ENCODE measurements at regions not wholly inside any gene's neighbourhood (a gene's known extent, or its start where the extent isn't known, plus 50 kb on each side); places are given as distances from the start of the nearest gene placed in this dataset.

DNA sequence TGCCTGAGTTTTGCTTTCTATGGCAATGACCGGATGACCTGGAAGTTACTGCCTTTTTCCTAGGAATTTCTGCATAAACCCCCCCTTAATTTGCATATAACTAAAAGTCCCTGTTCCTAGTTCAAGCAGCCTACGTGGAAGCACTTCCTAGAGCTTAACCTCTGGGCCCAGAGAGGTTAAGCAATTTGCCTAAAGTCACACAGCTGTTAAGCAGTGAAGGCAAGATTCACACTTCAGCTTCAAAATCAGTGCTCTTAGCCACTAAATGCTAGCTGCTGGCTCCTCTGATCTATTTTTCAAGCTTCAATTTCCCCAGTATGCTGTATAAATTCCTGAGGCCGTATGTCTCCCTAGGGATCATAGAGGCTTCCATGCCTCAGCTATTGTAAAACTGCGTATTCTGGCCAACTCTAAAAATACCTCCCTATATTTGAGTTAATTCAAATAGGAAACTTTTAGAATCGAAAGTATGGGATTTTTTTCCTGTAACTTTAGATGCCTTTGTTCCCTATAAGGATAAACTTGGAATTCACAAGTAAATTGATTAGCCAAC is 53.1 kb upstream of the CD5L start:
- ATAC-seq (no peak), FAIRE-seq (no peak), DNase-seq (ENCODE audit: extremely low read depth in 1 of 4, low spot score in 3 of 4) (no peak)
- H3K79me2 ChIP-seq (ENCODE audit: control insufficient read depth, insufficient read depth, low read length): no peaks in the 10 kb centered on the region
- no peaks in the 10 kb centered on the region for H4K20me1 ChIP-seq (replicated peaks; ENCODE audit: control insufficient read depth, insufficient read depth, low read length)
- no peak overlapping the region for H2AFZ ChIP-seq (ENCODE audit: low read depth, low read length)
- TF ChIP-seq ZFP36 (IDR thresholded peaks at IDR 0.05; ENCODE audit: low read depth, low read length, partially characterized antibody) (peak; percentile 73), RBM25 (IDR thresholded peaks at IDR 0.05; ENCODE audit: low read depth, low read length, severe bottlenecking) (peak; percentile 69), ZNF3 (CRISPR knock-in tag; IDR thresholded peaks at IDR 0.05) (no peak), EZH2 (IDR thresholded peaks at IDR 0.05; ENCODE audit: borderline replicate concordance, low read depth, low read length) (no peak), GABPB2 (CRISPR knock-in tag; conservative IDR thresholded peaks at IDR 0.05) (no peak)
- TF ChIP-seq, protein P1, sequence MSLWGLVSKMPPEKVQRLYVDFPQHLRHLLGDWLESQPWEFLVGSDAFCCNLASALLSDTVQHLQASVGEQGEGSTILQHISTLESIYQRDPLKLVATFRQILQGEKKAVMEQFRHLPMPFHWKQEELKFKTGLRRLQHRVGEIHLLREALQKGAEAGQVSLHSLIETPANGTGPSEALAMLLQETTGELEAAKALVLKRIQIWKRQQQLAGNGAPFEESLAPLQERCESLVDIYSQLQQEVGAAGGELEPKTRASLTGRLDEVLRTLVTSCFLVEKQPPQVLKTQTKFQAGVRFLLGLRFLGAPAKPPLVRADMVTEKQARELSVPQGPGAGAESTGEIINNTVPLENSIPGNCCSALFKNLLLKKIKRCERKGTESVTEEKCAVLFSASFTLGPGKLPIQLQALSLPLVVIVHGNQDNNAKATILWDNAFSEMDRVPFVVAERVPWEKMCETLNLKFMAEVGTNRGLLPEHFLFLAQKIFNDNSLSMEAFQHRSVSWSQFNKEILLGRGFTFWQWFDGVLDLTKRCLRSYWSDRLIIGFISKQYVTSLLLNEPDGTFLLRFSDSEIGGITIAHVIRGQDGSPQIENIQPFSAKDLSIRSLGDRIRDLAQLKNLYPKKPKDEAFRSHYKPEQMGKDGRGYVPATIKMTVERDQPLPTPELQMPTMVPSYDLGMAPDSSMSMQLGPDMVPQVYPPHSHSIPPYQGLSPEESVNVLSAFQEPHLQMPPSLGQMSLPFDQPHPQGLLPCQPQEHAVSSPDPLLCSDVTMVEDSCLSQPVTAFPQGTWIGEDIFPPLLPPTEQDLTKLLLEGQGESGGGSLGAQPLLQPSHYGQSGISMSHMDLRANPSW (CRISPR knock-in tag; IDR thresholded peaks at IDR 0.05): no peak
- 0 out of 2 replicates have a peak, but pooled peaks cover 2% of the 10 kb centered on the region for H3K9me3 ChIP-seq (replicated peaks; ENCODE audit: control insufficient read depth, insufficient read depth, low read depth, low read length)
- in situ Hi-C loops (cut with MboI) (no loop called here), intact Hi-C loops (cut with micrococcal nuclease) (no loop called here)
- no peak overlapping the region for H3K4me3 ChIP-seq
- BruUV-seq (replicated peaks): no TSS peak
- ChIA-PET CTCF (ENCODE audit: low intra/inter-chr PET ratio) (no interaction called here), POLR2A (no interaction called here)
- no peak overlapping the region for H3K27ac ChIP-seq (ENCODE audit: extremely low read depth, low read depth, low read length)
- H3K36me3 ChIP-seq (ENCODE audit: control insufficient read depth, insufficient read depth, low read length): no peaks in the 10 kb centered on the region
- H3K27me3 ChIP-seq (ENCODE audit: control insufficient read depth in 2 of 2, insufficient read depth in 2 of 2, low read length in 2 of 2): no peaks in the 10 kb centered on the region
- no peaks in the 10 kb centered on the region for H3K9me1 ChIP-seq (ENCODE audit: control insufficient read depth, insufficient read depth, low read length)
- WGBS (ENCODE audit: insufficient coverage, low coverage, missing lambda C conversion rate): 3% methylated on average over 5 of the region's 5 CpGs
- H3K4me2 ChIP-seq (ENCODE audit: insufficient read depth, low read length): no peak overlapping the region
- H3K9ac ChIP-seq (ENCODE audit: insufficient read depth in 1 of 2, low read depth in 2 of 2, low read length in 2 of 2): no peak overlapping the region
- no peaks in the 10 kb centered on the region for H3K4me1 ChIP-seq (replicated peaks in 1 of 2; ENCODE audit: control insufficient read depth in 2 of 2, insufficient read depth in 2 of 2, low read length in 2 of 2)
